Stomach (tissue), 4 donors: ENCODE measurements at regions not wholly inside any gene's neighbourhood (a gene's known extent, or its start where the extent isn't known, plus 50 kb on each side); places are given as distances from the start of the nearest gene placed in this dataset.

Source experiments
- POLR2A ChIP-seq, 4 donors: fragments of 450-650 bp; IDR thresholded peaks; one replicate each; pipeline ENCODE4 v1.6.1; 2016; ENCODE audit warnings: antibody characterized with exemption in 4 of 4, control low read depth in 2 of 4, mild to moderate bottlenecking in 1 of 4, moderate library complexity in 1 of 4
- POLR2AphosphoS5 ChIP-seq, 3 donors: sonication (generic); formaldehyde crosslinking; IDR thresholded peaks; one replicate each; pipeline ENCODE4 v1.6.1; 2016; ENCODE audit warnings: antibody characterized with exemption in 3 of 3

GRCh38 chrX:65859299-65859698 lies 180.6 kb downstream of the VSIG4 start:
- TF ChIP-seq POLR2AphosphoS5 (IDR thresholded peaks at IDR 0.05) = no peak
- no peak for TF ChIP-seq POLR2A (IDR thresholded peaks at IDR 0.05)
